ENCODE measurements at regions not wholly inside any gene's neighbourhood (a gene's known extent, or its start where the extent isn't known, plus 50 kb on each side); places are given as distances from the start of the nearest gene placed in this dataset.

- DNase-seq (ENCODE audit: low spot score) = no peak
- TF ChIP-seq NR3C1 (CRISPR knock-in tag; conservative IDR thresholded peaks at IDR 0.05; ENCODE audit: low read depth) (no peak), AFF4 (CRISPR knock-in tag; IDR thresholded peaks at IDR 0.05; ENCODE audit: borderline replicate concordance) (no peak), FOXJ3 (CRISPR knock-in tag; IDR thresholded peaks at IDR 0.05; ENCODE audit: borderline replicate concordance) (no peak), EMX1 (CRISPR knock-in tag; IDR thresholded peaks at IDR 0.05) (no peak), E2F5 (CRISPR knock-in tag; IDR thresholded peaks at IDR 0.05) (no peak), E2F1 (CRISPR knock-in tag; IDR thresholded peaks at IDR 0.05) (no peak), FOXP4 (CRISPR knock-in tag; IDR thresholded peaks at IDR 0.05) (no peak), IRF2 (CRISPR knock-in tag; IDR thresholded peaks at IDR 0.05; ENCODE audit: borderline replicate concordance, low read depth) (no peak), NFE2L1 (CRISPR knock-in tag; IDR thresholded peaks at IDR 0.05) (no peak), SP1 (CRISPR knock-in tag; conservative IDR thresholded peaks at IDR 0.05) (no peak), JUN (CRISPR knock-in tag; IDR thresholded peaks at IDR 0.05) (no peak), ZNF121 (CRISPR knock-in tag; IDR thresholded peaks at IDR 0.05) (no peak), ZNF263 (CRISPR knock-in tag; IDR thresholded peaks at IDR 0.05; ENCODE audit: low read depth) (no peak), ZNF317 (CRISPR knock-in tag; IDR thresholded peaks at IDR 0.05; ENCODE audit: borderline replicate concordance, low read depth) (no peak), ESRRA (CRISPR knock-in tag; IDR thresholded peaks at IDR 0.05; ENCODE audit: borderline replicate concordance) (no peak), OVOL2 (CRISPR knock-in tag; IDR thresholded peaks at IDR 0.05; ENCODE audit: borderline replicate concordance) (no peak), ZNF671 (CRISPR knock-in tag; IDR thresholded peaks at IDR 0.05) (no peak)
- TF ChIP-seq, protein P1, sequence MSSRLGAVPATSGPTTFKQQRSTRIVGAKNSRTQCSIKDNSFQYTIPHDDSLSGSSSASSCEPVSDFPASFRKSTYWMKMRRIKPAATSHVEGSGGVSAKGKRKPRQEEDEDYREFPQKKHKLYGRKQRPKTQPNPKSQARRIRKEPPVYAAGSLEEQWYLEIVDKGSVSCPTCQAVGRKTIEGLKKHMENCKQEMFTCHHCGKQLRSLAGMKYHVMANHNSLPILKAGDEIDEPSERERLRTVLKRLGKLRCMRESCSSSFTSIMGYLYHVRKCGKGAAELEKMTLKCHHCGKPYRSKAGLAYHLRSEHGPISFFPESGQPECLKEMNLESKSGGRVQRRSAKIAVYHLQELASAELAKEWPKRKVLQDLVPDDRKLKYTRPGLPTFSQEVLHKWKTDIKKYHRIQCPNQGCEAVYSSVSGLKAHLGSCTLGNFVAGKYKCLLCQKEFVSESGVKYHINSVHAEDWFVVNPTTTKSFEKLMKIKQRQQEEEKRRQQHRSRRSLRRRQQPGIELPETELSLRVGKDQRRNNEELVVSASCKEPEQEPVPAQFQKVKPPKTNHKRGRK (CRISPR knock-in tag; IDR thresholded peaks at IDR 0.05; ENCODE audit: borderline replicate concordance) = no peak
- TF ChIP-seq, protein P2, sequence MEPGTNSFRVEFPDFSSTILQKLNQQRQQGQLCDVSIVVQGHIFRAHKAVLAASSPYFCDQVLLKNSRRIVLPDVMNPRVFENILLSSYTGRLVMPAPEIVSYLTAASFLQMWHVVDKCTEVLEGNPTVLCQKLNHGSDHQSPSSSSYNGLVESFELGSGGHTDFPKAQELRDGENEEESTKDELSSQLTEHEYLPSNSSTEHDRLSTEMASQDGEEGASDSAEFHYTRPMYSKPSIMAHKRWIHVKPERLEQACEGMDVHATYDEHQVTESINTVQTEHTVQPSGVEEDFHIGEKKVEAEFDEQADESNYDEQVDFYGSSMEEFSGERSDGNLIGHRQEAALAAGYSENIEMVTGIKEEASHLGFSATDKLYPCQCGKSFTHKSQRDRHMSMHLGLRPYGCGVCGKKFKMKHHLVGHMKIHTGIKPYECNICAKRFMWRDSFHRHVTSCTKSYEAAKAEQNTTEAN (CRISPR knock-in tag; IDR thresholded peaks at IDR 0.05) = no peak
- Mint-ChIP-seq H3K9me3 (peaks cover 40% of the 10 kb centered on the region), H3K27ac (no peak overlapping the region), H3K36me3 (peaks cover 27% of the 10 kb centered on the region), H3K27me3 (ENCODE audit: low read depth) (peaks cover 4% of the 10 kb centered on the region; the same call in 1 of the 2 replicates), H3K4me3 (no peak overlapping the region), H3K4me1 (peaks cover 22% of the 10 kb centered on the region)
- ATAC-seq = no peak
- ChIA-PET CTCF (interaction anchor here (1.8 kb wide), 1 partner anchor 13 kb away, joined by 4 read pairs; no protein-coding TSS in a partner anchor), POLR2A (no interaction called here)
These were observed 213.1 kb downstream of the UQCRFS1 start for GRCh38 chr19:28999724-29000433.

All from WTC11 (cell line).